H1 (cell line): ENCODE measurements at regions not wholly inside any gene's neighbourhood (a gene's known extent, or its start where the extent isn't known, plus 50 kb on each side); places are given as distances from the start of the nearest gene placed in this dataset.

ENCODE experiments used
- CBX5 ChIP-seq: fragments of 300-800, 300-1000 bp; sonication (generic); IDR thresholded peaks from 2 replicates; pipeline ENCODE4 v1.7.1; 2016; ENCODE audit warnings: antibody characterized with exemption, low read length, low read depth
- CREB1 ChIP-seq: IDR thresholded peaks from 2 replicates; pipeline ENCODE4 v1.6.1; 2012; ENCODE audit warnings: inconsistent platforms
- FOSL1 ChIP-seq: IDR thresholded peaks from 2 replicates; pipeline ENCODE4 v1.6.1; 2011; ENCODE audit warnings: mild to moderate bottlenecking, low read depth, low read length, moderate library complexity; ENCODE audit not compliant: insufficient read depth
- POLR2A ChIP-seq, 2 experiments: IDR thresholded peaks; 1 replicate in 1 of 2; 2 replicates in 1 of 2; pipeline ENCODE4 v1.6.1; 2011; ENCODE audit warnings: low read depth in 2 of 2, low read length in 2 of 2, mild to moderate bottlenecking in 2 of 2; ENCODE audit errors: control extremely low read depth in 1 of 2
- RAD21 ChIP-seq, 2 experiments: IDR thresholded peaks in 1 of 2; conservative IDR thresholded peaks in 1 of 2; 2 replicates each; pipeline ENCODE4 v1.6.1; 2011; ENCODE audit warnings: low read depth in 2 of 2, low read length in 2 of 2, improper control_type of control experiment in 1 of 2, inconsistent platforms in 1 of 2, mild to moderate bottlenecking in 1 of 2, moderate library complexity in 1 of 2
- RFX5 ChIP-seq: IDR thresholded peaks from 2 replicates; pipeline ENCODE4 v1.6.1; 2011; ENCODE audit warnings: low read depth, low read length, improper control_type of control experiment, borderline replicate concordance
- SIN3A ChIP-seq, 2 experiments: IDR thresholded peaks in 1 of 2; conservative IDR thresholded peaks in 1 of 2; 2 replicates each; pipeline ENCODE4 v1.6.1; 2011 to 2012; ENCODE audit warnings: low read length in 2 of 2, improper control_type of control experiment in 1 of 2, low read depth in 1 of 2, mild to moderate bottlenecking in 1 of 2
- TF ChIP-seq, protein P1 (sequence below), 3 experiments: IDR thresholded peaks; 1 replicate in 2 of 3; 2 replicates in 1 of 3; pipeline versions ENCODE4 v1.5.1 to v1.6.1; 2011; ENCODE audit warnings: low read length in 3 of 3, mild to moderate bottlenecking in 3 of 3, inconsistent platforms in 2 of 3, low read depth in 1 of 3, moderate library complexity in 1 of 3; ENCODE audit not compliant: insufficient read depth in 1 of 3; ENCODE audit errors: control extremely low read depth in 1 of 3
- TF ChIP-seq, protein P2 (sequence below): IDR thresholded peaks from 2 replicates; pipeline ENCODE4 v1.6.1; 2012; ENCODE audit warnings: inconsistent platforms

DNA sequence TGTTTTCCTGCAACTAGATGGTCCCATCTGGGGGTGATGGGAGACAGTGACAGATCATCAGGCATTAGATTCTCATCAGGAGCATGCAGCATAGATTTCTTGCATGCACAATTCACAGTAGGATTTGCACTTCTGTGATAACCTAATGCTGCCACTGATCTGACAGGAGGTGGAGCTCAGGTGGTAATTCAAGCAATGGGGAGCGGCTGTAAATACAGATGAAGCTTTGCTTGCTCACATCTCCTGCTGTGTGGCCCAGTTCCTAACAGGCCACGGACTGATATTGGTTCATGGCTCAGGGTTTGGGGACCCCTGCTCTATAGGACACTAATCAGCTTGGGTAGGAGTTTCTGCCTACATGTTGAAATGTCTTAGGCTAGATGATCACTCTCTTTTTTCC, 320.0 kb downstream of the PRDM2 start:
- no peak for TF ChIP-seq SIN3A (conservative IDR thresholded peaks at IDR 0.05 in 1 of 2, IDR thresholded peaks at IDR 0.05 in 1 of 2; ENCODE audit: low read depth in 1 of 2, low read length in 2 of 2)
- TF ChIP-seq, protein P1, sequence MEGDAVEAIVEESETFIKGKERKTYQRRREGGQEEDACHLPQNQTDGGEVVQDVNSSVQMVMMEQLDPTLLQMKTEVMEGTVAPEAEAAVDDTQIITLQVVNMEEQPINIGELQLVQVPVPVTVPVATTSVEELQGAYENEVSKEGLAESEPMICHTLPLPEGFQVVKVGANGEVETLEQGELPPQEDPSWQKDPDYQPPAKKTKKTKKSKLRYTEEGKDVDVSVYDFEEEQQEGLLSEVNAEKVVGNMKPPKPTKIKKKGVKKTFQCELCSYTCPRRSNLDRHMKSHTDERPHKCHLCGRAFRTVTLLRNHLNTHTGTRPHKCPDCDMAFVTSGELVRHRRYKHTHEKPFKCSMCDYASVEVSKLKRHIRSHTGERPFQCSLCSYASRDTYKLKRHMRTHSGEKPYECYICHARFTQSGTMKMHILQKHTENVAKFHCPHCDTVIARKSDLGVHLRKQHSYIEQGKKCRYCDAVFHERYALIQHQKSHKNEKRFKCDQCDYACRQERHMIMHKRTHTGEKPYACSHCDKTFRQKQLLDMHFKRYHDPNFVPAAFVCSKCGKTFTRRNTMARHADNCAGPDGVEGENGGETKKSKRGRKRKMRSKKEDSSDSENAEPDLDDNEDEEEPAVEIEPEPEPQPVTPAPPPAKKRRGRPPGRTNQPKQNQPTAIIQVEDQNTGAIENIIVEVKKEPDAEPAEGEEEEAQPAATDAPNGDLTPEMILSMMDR (IDR thresholded peaks at IDR 0.05; ENCODE audit: control extremely low read depth in 1 of 3, insufficient read depth in 1 of 3, low read depth in 1 of 3, low read length in 3 of 3): no peak
- no peak for TF ChIP-seq RAD21 (IDR thresholded peaks at IDR 0.05 in 1 of 2, conservative IDR thresholded peaks at IDR 0.05 in 1 of 2; ENCODE audit: low read depth in 2 of 2, low read length in 2 of 2)
- TF ChIP-seq FOSL1: no peak
- TF ChIP-seq RFX5: no peak
- no peak for TF ChIP-seq POLR2A (IDR thresholded peaks at IDR 0.05; ENCODE audit: control extremely low read depth in 1 of 2, low read depth in 2 of 2, low read length in 2 of 2)
- TF ChIP-seq, protein P2, sequence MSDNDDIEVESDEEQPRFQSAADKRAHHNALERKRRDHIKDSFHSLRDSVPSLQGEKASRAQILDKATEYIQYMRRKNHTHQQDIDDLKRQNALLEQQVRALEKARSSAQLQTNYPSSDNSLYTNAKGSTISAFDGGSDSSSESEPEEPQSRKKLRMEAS: no peak
- TF ChIP-seq CREB1: no peak
- TF ChIP-seq CBX5: no peak
